GM04504 (cell line): ENCODE measurements at regions not wholly inside any gene's neighbourhood (a gene's known extent, or its start where the extent isn't known, plus 50 kb on each side); places are given as distances from the start of the nearest gene placed in this dataset.
"Not testable (repeated sequence)": the region's sequence is repeated elsewhere in the genome, so short reads cannot be mapped to it uniquely, and the experiment has no call there.

ENCODE experiments used
- DNase-seq: peaks from one replicate; pipeline ENCODE4 v3.0.0-alpha.2; 2012; ENCODE audit warnings: low read depth

DNA sequence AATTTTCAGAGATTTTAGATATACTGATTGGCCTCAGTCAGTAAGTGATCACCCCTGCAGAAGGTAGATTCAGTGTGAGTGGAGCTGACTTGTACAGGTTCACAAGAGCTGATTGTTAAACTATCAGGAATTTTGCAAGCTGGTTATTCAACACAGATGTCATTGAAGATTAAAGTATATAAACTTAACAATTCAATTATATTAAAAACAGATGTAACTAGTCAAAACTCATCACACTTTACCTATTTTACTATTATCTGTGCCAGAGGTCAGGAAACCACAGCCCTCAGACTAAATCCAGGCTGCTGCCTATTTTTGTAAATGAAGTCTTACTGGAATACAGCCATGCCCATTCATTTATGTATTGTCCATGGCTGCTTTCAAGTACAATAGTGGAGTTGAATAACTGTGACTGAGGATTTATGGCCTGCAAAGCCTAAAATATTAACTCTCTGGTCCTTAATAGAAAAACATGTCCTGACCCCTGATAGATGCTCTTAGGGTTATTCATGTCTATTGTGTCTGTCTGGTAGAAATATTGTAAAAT lies 429.3 kb upstream of the PDZRN3 start:
- DNase-seq: no peak

DNA sequence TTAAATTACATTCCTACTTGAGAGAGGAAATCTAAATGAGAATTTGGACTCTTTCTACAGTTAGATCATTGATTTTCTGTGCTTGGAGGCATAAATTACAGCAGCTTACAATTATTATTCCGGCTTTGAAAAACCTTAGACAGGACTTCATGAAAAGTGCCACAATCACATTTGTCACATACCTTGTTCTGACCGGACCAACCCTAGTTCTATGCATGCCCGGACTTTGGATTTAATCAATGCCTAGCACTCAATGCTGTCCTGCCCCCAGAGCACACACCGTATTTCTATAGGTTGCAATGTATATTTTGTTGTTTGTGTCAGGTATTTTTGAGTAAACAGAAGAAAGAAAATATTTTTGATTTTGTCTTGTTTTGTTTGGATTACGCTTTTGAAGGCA lies 424.7 kb upstream of the PDZRN3 start:
- no peak for DNase-seq

DNA sequence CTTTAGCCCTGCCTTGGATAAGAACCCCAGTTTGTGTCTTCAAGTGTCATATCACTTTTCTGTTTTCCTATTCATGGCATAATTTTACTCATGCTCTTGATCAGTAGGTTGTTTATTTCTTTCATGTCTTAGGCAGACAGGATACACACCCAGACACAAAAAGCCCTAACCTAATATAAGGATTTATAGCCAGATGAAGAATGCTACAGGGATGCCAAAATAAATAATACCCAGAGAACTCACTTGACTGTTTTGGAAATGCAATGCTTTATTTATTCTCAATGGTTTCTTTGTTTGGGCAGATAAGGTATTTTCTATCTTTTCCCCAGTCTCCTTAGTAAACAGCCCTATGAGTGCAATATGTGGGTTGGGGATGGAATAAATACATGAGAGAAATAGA lies 424.0 kb upstream of the PDZRN3 start:
- no peak for DNase-seq

GRCh38 chr3:74045000-74045399 lies 420.3 kb upstream of the PDZRN3 start:
- DNase-seq: no peak

GRCh38 chr3:74041068-74041675 lies 416.4 kb upstream of the PDZRN3 start:
- DNase-seq: no peak

DNA sequence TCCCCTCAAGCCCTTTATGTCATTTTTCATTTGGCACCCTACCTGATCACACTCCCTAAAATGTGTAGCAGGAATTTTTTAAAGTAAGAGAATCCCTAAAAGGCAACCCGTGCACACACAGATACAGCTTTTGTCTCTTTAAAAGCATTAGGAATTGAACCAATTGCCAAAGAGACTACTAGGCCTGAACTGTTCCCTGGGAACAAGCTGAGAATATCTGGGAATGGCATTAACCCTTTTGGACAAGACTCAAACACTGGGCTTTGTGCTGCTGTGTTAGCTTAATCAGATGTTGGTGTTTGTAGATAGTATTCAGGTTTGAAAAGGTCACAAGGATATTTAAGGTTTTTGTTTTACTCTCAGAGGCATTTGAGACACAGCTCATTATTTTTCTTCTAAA lies 414.4 kb upstream of the PDZRN3 start:
- DNase-seq: no peak

DNA sequence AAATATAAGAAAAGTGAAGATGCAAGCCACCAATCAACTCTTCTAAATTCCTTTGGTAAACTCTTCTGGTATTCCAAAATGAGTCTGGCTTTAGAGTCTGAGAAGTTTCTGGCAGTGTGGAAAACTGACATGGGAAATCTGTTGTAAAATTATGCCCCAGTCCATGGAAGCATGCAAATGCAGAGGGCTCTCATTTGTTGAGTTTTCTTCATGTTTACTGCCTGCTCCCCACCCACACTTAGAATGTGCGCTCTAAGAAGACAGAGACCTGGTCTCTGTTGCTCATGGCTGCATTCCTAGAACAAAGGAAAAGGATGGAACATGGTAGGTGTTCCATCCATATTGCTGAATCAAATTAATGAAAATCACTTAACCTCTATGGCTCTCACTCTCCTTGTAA lies 411.8 kb upstream of the PDZRN3 start:
- DNase-seq: no peak

DNA sequence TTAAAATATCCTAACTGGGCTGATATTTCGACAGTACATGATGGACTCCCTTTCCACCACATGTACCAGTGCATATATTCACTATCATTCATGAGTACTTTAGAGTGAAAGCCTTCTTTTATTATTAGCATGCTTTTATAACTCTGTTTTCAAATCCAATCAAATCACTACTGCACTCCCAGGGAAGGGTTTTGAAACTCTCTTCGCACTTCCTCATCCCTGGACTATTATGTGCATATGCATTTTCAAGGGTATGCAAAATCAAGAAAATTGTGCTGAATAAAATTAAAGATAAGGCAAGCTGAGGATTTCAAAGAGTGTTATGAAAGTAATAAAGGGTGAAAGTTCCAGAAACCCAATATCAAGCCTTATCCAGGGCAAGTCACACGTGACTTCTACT lies 411.4 kb upstream of the PDZRN3 start:
- no peak for DNase-seq

DNA sequence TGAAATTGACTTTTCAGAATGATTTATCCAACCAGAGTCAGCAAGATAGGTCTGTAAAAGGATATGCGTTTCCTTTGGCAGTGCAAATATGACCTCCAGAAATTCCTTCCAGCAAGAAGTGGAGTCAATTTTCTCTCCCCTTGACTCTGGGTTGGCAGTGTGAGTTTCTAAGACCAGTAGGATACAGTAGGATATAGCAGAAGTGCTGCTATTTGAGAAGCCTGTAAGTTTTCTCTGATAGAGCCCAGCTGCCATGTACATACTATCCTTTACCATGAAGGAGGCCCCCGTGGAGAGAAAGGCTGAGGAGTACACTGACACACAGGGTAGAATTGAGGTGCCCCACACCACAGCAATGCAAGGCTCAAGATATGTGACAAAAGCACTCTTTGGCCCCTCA lies 409.1 kb upstream of the PDZRN3 start:
- no peak for DNase-seq

DNA sequence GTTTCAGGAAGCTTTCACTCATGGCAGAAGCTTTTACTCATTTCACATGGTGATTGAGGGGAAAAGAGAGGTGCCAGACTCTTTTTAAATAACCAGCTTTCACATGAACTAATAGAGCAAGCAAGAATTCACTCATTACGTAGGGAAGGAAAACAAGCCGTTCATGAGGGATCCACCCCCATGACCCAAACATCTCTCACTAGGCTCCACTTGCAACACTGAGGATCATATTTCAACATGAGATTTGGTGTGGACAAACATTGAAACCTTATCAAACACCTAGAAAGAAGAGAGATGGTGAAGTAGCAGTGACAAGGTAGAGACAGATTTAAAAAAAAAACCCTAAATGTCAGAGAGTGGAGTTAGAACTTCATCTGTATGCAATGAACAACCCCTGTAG lies 408.6 kb upstream of the PDZRN3 start:
- no peak for DNase-seq

DNA sequence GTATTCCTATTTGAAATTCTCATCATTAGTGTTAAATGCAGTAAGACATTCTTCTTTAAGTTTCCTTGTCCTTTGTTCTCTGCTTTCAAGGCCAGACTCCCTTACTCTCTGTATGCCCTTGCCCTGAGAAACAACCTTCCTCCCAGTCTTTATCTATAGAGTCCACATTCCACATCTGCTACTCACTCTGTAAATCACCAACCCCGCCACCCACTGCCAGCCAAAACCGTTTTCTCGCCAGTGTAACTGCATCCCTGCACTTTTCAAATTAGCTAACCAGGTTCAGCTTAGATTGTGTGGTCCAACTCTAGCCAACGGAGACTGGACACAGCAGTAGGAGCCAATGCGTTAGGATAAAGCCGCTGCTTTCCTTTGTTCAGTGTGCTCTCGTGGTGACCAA lies 402.4 kb upstream of the PDZRN3 start:
- no peak for DNase-seq

- DNase-seq: no peak
Measured at GRCh38 chr3:74023395-74023794, 398.7 kb upstream of the PDZRN3 start.

- DNase-seq: no peak
Measured at GRCh38 chr3:74021449-74021848, 396.7 kb upstream of the PDZRN3 start.

GRCh38 chr3:74009961-74010844 lies 385.5 kb upstream of the PDZRN3 start:
- no peak for DNase-seq

DNA sequence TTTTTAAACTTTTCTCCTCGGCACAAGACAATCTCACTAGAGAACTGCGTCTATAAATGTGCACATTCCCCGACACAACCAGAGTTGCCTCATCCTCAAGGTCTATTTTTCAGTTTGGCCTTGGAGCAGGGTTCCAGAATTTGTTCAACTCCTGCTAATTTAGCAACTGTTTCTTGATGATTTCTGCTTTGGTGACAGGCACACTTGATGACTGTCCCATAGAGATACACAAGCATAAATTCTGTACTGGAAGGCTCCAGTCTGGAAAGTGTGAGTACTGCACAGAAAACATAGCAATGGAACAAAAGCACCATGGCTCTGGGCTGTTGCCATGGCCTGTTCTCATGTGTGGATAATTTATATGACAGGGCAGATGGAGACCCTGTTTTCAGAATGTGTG lies 379.6 kb upstream of the PDZRN3 start:
- no peak for DNase-seq

DNA sequence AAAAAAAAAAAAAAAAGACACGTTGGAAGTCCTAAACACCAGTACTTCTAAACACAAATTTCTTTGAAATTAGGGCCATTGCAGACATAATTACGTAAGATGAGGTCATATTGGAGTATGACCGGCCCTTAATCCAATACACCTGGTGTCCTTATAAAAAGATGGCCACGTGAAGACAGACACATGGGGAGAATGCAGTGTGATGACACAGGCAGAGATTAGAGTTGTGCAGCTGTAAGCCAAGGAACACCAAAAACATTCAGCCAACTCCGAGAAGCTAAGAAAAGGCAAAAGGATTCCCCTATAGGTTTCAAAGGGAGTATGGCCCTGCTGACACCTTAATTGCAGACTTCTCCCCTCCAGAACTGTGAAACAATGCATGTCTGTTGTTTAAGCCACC lies 379.0 kb upstream of the PDZRN3 start:
- no peak for DNase-seq

GRCh38 chr3:74001436-74001835 lies 376.7 kb upstream of the PDZRN3 start:
- DNase-seq: no peak

DNA sequence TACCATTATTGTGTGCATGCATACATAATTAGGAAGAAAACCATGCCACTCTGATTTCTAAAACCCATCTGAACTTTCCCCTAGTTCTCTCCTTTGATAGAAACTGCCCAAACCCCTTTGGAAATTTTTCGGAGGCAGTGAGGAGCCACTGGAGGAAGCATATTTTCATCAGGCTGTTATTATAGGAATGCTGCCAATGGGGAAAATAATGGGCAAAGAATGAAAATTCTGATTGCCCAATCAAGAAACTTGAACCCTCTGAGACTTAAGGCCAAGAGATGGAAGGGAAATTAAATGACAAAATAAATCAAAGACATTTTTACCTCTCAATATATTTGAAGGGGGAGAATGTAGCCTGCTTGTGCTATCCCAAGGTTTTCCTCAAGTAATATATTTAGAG lies 376.0 kb upstream of the PDZRN3 start:
- no peak for DNase-seq

DNA sequence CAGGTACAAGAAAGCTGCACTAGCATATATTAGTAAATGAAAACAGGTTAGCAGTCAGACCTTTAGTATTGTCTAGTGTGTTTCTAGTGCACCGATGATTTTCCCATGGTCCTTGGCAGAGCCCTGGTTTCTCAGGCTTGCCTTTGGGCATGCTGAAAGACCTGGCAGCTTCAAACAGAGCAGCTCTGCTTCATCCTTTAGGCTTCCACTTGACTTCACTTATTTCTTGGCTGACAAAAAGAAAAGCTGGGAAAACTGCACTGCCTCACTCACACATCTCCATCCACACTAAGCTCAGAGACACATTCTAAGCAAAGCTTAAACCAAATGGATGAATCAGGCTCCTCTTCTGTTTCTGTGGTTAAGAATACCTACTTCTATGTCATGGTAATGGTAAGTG lies 374.8 kb upstream of the PDZRN3 start:
- DNase-seq: no peak

- not testable (repeated sequence) for DNase-seq
Measured at GRCh38 chr3:73990691-73991090, 365.9 kb upstream of the PDZRN3 start.

DNA sequence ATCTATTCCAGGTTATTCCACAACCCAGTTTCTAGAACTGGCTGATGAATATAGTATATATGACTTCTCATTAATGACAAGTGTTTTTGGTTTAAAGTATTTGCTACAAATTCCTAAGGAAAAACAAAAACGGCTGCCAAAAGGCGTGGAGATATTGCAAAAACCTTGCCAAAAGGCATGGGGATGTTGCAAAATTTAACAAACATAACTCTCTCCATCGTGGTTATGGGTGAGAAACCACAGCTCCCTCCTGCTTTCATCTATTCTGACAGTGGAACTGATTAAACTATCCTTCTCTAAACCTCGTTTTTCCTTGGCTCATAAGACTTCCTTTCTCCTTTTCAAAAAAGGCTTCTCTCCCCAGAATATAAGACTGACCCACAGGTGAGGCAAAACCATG lies 342.0 kb upstream of the PDZRN3 start:
- DNase-seq: no peak

GRCh38 chr3:73964818-73965217 lies 340.1 kb upstream of the PDZRN3 start:
- DNase-seq: no peak

DNA sequence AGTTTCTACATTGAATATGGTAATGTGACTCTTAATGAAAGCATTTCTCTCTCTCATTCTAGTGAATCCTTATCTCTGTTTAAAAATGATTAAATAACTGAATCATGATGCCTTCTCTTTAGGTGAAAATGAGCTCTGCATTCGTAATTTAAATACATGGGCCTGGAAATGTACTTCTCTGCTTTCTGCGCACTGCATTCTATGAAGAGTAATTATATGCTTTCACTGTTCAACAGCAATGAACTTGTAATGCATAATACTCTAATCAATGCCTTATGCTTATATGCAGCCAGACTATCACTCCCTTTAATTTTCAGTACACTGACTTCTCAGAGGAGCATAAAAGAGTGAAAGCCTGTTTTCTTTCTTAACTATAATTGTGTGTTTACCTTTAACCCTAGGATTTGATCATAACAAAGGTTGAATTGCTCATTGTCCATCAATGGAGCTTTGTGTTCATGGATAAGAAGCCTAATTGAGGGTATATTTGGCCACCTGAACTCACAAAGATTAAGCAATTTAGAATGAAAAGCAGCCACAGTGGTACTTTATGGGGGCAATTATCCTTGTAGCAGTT lies 330.8 kb upstream of the PDZRN3 start:
- DNase-seq: no peak
